GM12878 (cell line): ENCODE measurements at regions not wholly inside any gene's neighbourhood (a gene's known extent, or its start where the extent isn't known, plus 50 kb on each side); places are given as distances from the start of the nearest gene placed in this dataset.
A peak's percentile ranks its signal among the peaks of the same experiment; 100 is the strongest.

Experiments used
- ATAC-seq: fragments of 200-7000 bp; cut with Tn5 transposase; 3 replicates; pipeline ENCODE4 v1.9.1; 2020; ENCODE audit warnings: mild to moderate bottlenecking, moderate library complexity
- BruUV-seq: library from RNA; stranded (reverse); fragments of 400-500 nt; replicated peaks from 2 replicates; lab custom pipeline; 2021; lab: Mats Ljungman, UMichigan
- CTCF ChIA-PET: fragments of 300-600 bp; sonication (Branson Sonifier 250); formaldehyde crosslinking; extraction: SDS; loops from one replicate; lab custom pipeline; 2021; ENCODE audit warnings: inconsistent platforms; lab: Yijun Ruan, JAX
- POLR2A ChIA-PET: fragments of 350-600 bp; formaldehyde crosslinking; extraction: SDS; loops from one replicate; lab custom pipeline; 2021; ENCODE audit warnings: inconsistent platforms; lab: Charles Lee
- RAD21 ChIA-PET: fragments of 300-600 bp; sonication (Branson Sonifier 250); formaldehyde crosslinking; loops from one replicate; lab custom pipeline; 2023; ENCODE audit warnings: antibody characterized with exemption; ENCODE audit not compliant: unreplicated experiment; lab: Charles Lee
- SMC1A ChIA-PET: fragments of 300-600 bp; sonication (Branson Sonifier 250); formaldehyde crosslinking; loops from one replicate; lab custom pipeline; 2023; ENCODE audit not compliant: unreplicated experiment, uncharacterized antibody; lab: Charles Lee
- DNase-seq: peaks from one replicate; pipeline ENCODE4 v3.0.0-alpha.2; 2011; ENCODE audit warnings: low read depth, low spot score
- FAIRE-seq: peaks from 3 replicates; lab custom pipeline; 2011; peaks lifted over from hg19 to GRCh38; lab: Jason Lieb, UNC
- H2AFZ ChIP-seq: 2 replicates; pipeline ENCODE4 v1.6.0; 2011; ENCODE audit warnings: low read depth, low read length, control low read depth; ENCODE audit not compliant: control insufficient read depth
- H3K27ac ChIP-seq: 2 replicates; pipeline ENCODE4 v1.5.1; 2011; ENCODE audit warnings: control low read depth; ENCODE audit not compliant: control insufficient read depth, insufficient read depth
- H3K27me3 ChIP-seq, 2 experiments: replicated peaks in 1 of 2; 2 replicates each; pipeline versions ENCODE4 v1.6.0 to v1.6.1; 2011; ENCODE audit warnings: low read length in 1 of 2; ENCODE audit not compliant: control insufficient read depth in 2 of 2, insufficient read depth in 2 of 2
- H3K36me3 ChIP-seq, 2 experiments: 2 replicates each; pipeline ENCODE4 v1.5.1; 2011; ENCODE audit warnings: low read length in 1 of 2; ENCODE audit not compliant: control insufficient read depth in 2 of 2, insufficient read depth in 2 of 2
- H3K4me1 ChIP-seq: 2 replicates; pipeline ENCODE4 v1.6.1; 2011; ENCODE audit warnings: mild to moderate bottlenecking, low read length, moderate library complexity, mixed read lengths; ENCODE audit not compliant: control insufficient read depth, insufficient read depth
- H3K4me2 ChIP-seq: 2 replicates; pipeline ENCODE4 v1.6.0; 2011; ENCODE audit warnings: control low read depth; ENCODE audit not compliant: control insufficient read depth, insufficient read depth
- H3K4me3 ChIP-seq: fragments of 200-600 bp; sonication (generic); 2 replicates; pipeline ENCODE4 v1.5.1; 2016
- H3K79me2 ChIP-seq: 2 replicates; pipeline ENCODE4 v1.6.0; 2011; ENCODE audit warnings: low read length; ENCODE audit not compliant: control insufficient read depth, insufficient read depth
- H3K9ac ChIP-seq: 2 replicates; pipeline ENCODE4 v1.8.0; 2011; ENCODE audit warnings: low read length, control low read depth, mixed read lengths; ENCODE audit not compliant: control insufficient read depth, insufficient read depth
- H3K9me3 ChIP-seq: replicated peaks from 3 replicates; pipeline ENCODE4 v1.5.1; 2011; ENCODE audit warnings: mild to moderate bottlenecking, low read length; ENCODE audit not compliant: control insufficient read depth, insufficient read depth
- H4K20me1 ChIP-seq: 2 replicates; pipeline ENCODE4 v1.6.0; 2011; ENCODE audit not compliant: control insufficient read depth, insufficient read depth
- BCL11A ChIP-seq: IDR thresholded peaks from 2 replicates; pipeline ENCODE4 v1.6.1; 2011; ENCODE audit warnings: low read depth, low read length
- CHD2 ChIP-seq: IDR thresholded peaks from 2 replicates; pipeline ENCODE4 v1.6.1; 2011; ENCODE audit warnings: low read depth, low read length, improper control_type of control experiment, borderline replicate concordance
- DPF2 ChIP-seq: fragments of 450-650 bp; IDR thresholded peaks from 2 replicates; pipeline ENCODE4 v1.6.1; 2017; ENCODE audit warnings: mild to moderate bottlenecking
- E4F1 ChIP-seq: fragments of 450-650 bp; IDR thresholded peaks from 2 replicates; pipeline ENCODE4 v1.6.1; 2018; ENCODE audit warnings: borderline replicate concordance, mild to moderate bottlenecking; ENCODE audit not compliant: partially characterized antibody
- FOXK2 ChIP-seq: fragments of 450-650 bp; IDR thresholded peaks from 2 replicates; pipeline ENCODE4 v1.6.1; 2017; ENCODE audit warnings: mild to moderate bottlenecking, moderate library complexity
- GABPA ChIP-seq: IDR thresholded peaks from 2 replicates; pipeline ENCODE4 v1.6.1; 2014; ENCODE audit warnings: antibody characterized with exemption, low read depth, mild to moderate bottlenecking, inconsistent platforms
- HDAC2 ChIP-seq: fragments of 200-600 bp; sonication (generic); IDR thresholded peaks from 2 replicates; pipeline ENCODE4 v1.6.1; 2017
- JUND ChIP-seq: IDR thresholded peaks from 2 replicates; pipeline ENCODE4 v1.6.1; 2012; ENCODE audit warnings: low read depth, mild to moderate bottlenecking, low read length, improper control_type of control experiment, moderate library complexity
- KAT2A ChIP-seq: conservative IDR thresholded peaks from 2 replicates; pipeline ENCODE4 v1.6.1; 2011; ENCODE audit warnings: low read depth, low read length; ENCODE audit not compliant: control insufficient read depth
- NR2C1 ChIP-seq: fragments of 450-650 bp; IDR thresholded peaks from 2 replicates; pipeline ENCODE4 v1.6.1; 2017; ENCODE audit warnings: antibody characterized with exemption, mild to moderate bottlenecking, moderate library complexity
- POLR2A ChIP-seq: IDR thresholded peaks from 2 replicates; pipeline ENCODE4 v1.6.1; 2011; ENCODE audit warnings: low read depth, mild to moderate bottlenecking, low read length
- RELA ChIP-seq: fragments of 450-650 bp; IDR thresholded peaks from 2 replicates; pipeline ENCODE4 v1.8.0; 2014; ENCODE audit warnings: borderline replicate concordance; ENCODE audit not compliant: partially characterized antibody
- SMARCA5 ChIP-seq: fragments of 450-650 bp; IDR thresholded peaks from 2 replicates; pipeline ENCODE4 v1.6.1; 2017; ENCODE audit warnings: mild to moderate bottlenecking
- SUPT20H ChIP-seq: IDR thresholded peaks from 2 replicates; pipeline ENCODE4 v1.6.1; 2011; ENCODE audit warnings: low read depth, mild to moderate bottlenecking, low read length, moderate library complexity, borderline replicate concordance; ENCODE audit not compliant: control insufficient read depth
- SUZ12 ChIP-seq: fragments of 200-600 bp; sonication (generic); IDR thresholded peaks from one replicate; pipeline ENCODE4 v1.6.1; 2018; ENCODE audit warnings: antibody characterized with exemption, mild to moderate bottlenecking; ENCODE audit not compliant: unreplicated experiment
- TCF3 ChIP-seq: IDR thresholded peaks from 2 replicates; pipeline ENCODE4 v1.6.1; 2012; ENCODE audit warnings: low read depth, mild to moderate bottlenecking, low read length, borderline replicate concordance; ENCODE audit not compliant: insufficient read depth
- YBX1 ChIP-seq: fragments of 450-650 bp; IDR thresholded peaks from 2 replicates; pipeline ENCODE4 v1.6.1; 2016; ENCODE audit warnings: antibody characterized with exemption
- YY1 ChIP-seq: IDR thresholded peaks from 2 replicates; pipeline ENCODE4 v1.6.1; 2011; ENCODE audit warnings: low read depth, mild to moderate bottlenecking, low read length
- ZNF24 ChIP-seq: fragments of 450-650 bp; IDR thresholded peaks from 2 replicates; pipeline ENCODE4 v1.6.1; 2017; ENCODE audit warnings: antibody characterized with exemption, mild to moderate bottlenecking
- ZNF384 ChIP-seq: IDR thresholded peaks from 2 replicates; pipeline ENCODE4 v1.6.1; 2012; ENCODE audit warnings: low read depth, mild to moderate bottlenecking, low read length, improper control_type of control experiment, borderline replicate concordance
- whole genome bisulfite sequencing: methylation state at CpG from one replicate; pipeline ENCODE4 v1.1.6; 2016; ENCODE audit warnings: low lambda C conversion rate; ENCODE audit not compliant: insufficient replicate concordance, insufficient coverage; ENCODE audit errors: missing lambda C conversion rate; 5-methylcytosine and 5-hydroxymethylcytosine counted together
- in situ Hi-C: fragments of 300-500 bp; cut with MboI; formaldehyde crosslinking; loops from 9 replicates; pipeline ENCODE4 v1.14.3; 2018; ENCODE audit warnings: mixed read lengths
- intact Hi-C: fragments of 100-400 bp; cut with micrococcal nuclease; formaldehyde crosslinking; loops from one replicate; pipeline ENCODE4 v1.14.2; 2022; ENCODE audit not compliant: unreplicated experiment

GRCh38 chr7:85294176-85294575, 107.3 kb upstream of the SEMA3D start:
- SMC1A ChIA-PET = no interaction called here
- no TSS peak for BruUV-seq

GRCh38 chr7:85292908-85293576, 106.2 kb upstream of the SEMA3D start:
- Histone ChIP-seq H2AFZ (no peak overlapping the region), H3K4me1 (no peaks in the 10 kb centered on the region), H3K4me3 (no peak overlapping the region), H3K79me2 (no peaks in the 10 kb centered on the region), H3K27me3 (no peaks in the 10 kb centered on the region), H3K27ac (no peak overlapping the region), H3K4me2 (no peak overlapping the region), H3K9ac (no peak overlapping the region), H3K36me3 (no peaks in the 10 kb centered on the region), H3K9me3 (no peaks in the 10 kb centered on the region), H4K20me1 (no peaks in the 10 kb centered on the region)
- peak; percentile 86 for ATAC-seq
- ChIA-PET SMC1A (no interaction called here), POLR2A (no interaction called here), RAD21 (no interaction called here), CTCF (no interaction called here)
- FAIRE-seq = no peak
- no TSS peak for BruUV-seq
- DNase-seq = no peak
- in situ Hi-C loops (no loop called here), intact Hi-C loops (no loop called here)
- TF ChIP-seq YBX1 (no peak), HDAC2 (no peak), ZNF384 (peak; percentile 81), DPF2 (0 out of 2 replicates have a peak, but pooled peaks have one; percentile 44), E4F1 (no peak), KAT2A (no peak), BCL11A (no peak), YY1 (no peak), CHD2 (no peak), ZNF24 (0 out of 2 replicates have a peak, but pooled peaks have one; percentile 32), GABPA (no peak), FOXK2 (no peak), SUZ12 (no peak), SMARCA5 (peak; percentile 8; the same call in 1 of the 2 replicates), RELA (no peak)

More at GRCh38 chr7:85294176-85294575, 107.3 kb upstream of the SEMA3D start:
- Histone ChIP-seq H3K9me3 (no peaks in the 10 kb centered on the region), H3K27me3 (no peaks in the 10 kb centered on the region), H3K4me2 (no peak overlapping the region), H3K4me1 (no peaks in the 10 kb centered on the region), H3K36me3 (no peaks in the 10 kb centered on the region), H3K9ac (no peak overlapping the region), H2AFZ (no peak overlapping the region), H3K79me2 (no peaks in the 10 kb centered on the region), H4K20me1 (no peaks in the 10 kb centered on the region), H3K4me3 (no peak overlapping the region), H3K27ac (no peak overlapping the region)
- in situ Hi-C loops (no loop called here), intact Hi-C loops (no loop called here)
- ChIA-PET RAD21 (no interaction called here), POLR2A (no interaction called here), CTCF (interaction anchor here (0.8 to 2.1 kb wide), 2 partner anchors 11 to 1462 kb away, joined by 3 to 6 read pairs; no protein-coding TSS in a partner anchor)
- TF ChIP-seq TCF3 (no peak), POLR2A (no peak), JUND (no peak), NR2C1 (no peak), SUPT20H (no peak)
- ATAC-seq (no peak), FAIRE-seq (no peak), DNase-seq (no peak)
- WGBS = 37% methylated on average over 3 of the region's 3 CpGs
